ENCODE measurements at regions not wholly inside any gene's neighbourhood (a gene's known extent, or its start where the extent isn't known, plus 50 kb on each side); places are given as distances from the start of the nearest gene placed in this dataset.

DNA sequence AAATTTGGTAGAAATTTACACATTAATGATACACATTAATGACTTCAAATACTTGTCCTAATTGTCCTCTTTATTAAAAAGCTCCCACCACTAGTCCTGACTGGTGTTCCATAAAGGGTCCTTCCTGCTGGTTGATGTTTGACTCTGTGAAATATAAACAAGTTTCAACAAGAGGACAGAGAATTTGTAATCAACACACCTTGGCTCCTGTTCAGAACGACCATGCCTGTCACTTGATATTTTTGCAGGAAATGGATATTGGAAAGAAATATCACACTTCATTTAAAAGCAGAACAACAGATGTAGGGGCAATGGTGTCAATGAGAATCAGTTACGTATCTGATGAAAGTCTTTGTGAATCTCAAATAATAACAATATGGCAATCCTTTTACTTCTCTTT is 211.7 kb downstream of the ENC1 start:
- Histone ChIP-seq H3K4me1 (ENCODE audit: control insufficient read depth, extremely low read depth, insufficient read depth, low read length) (peaks cover 16% of the 10 kb centered on the region), H4K20me1 (replicated peaks; ENCODE audit: control insufficient read depth, extremely low read depth, insufficient read depth, low read length) (no peaks in the 10 kb centered on the region), H3K27me3 (ENCODE audit: control insufficient read depth in 2 of 2, insufficient read depth in 2 of 2, low read length in 2 of 2) (no peaks in the 10 kb centered on the region), H3K27ac (ENCODE audit: insufficient read depth, low read depth, low read length) (no peak overlapping the region), H3K9me3 (replicated peaks; ENCODE audit: control insufficient read depth, insufficient read depth, low read length) (no peaks in the 10 kb centered on the region), H3K9ac (replicated peaks; ENCODE audit: extremely low read depth, insufficient read depth, low read length) (no peak overlapping the region), H3K79me2 (ENCODE audit: control insufficient read depth, insufficient read depth, low read length) (no peaks in the 10 kb centered on the region), H3K9me1 (replicated peaks; ENCODE audit: control insufficient read depth, extremely low read depth, insufficient read depth, low read length) (no peaks in the 10 kb centered on the region), H3K4me3 (replicated peaks in 1 of 3; ENCODE audit: insufficient read depth in 1 of 3, low read depth in 1 of 3, low read length in 3 of 3) (no peak overlapping the region), H2AFZ (ENCODE audit: low read depth, low read length) (no peak overlapping the region), H3K4me2 (ENCODE audit: insufficient read depth, low read length) (no peak overlapping the region), H3K36me3 (ENCODE audit: control insufficient read depth in 2 of 2, extremely low read depth in 1 of 2, insufficient read depth in 2 of 2, low read length in 2 of 2) (no peaks in the 10 kb centered on the region)
- TF ChIP-seq FOS (IDR thresholded peaks at IDR 0.05; ENCODE audit: borderline replicate concordance, insufficient read depth, low read length): no peak
- TF ChIP-seq JUN (IDR thresholded peaks at IDR 0.05; ENCODE audit: borderline replicate concordance, insufficient read depth, insufficient read length, low read depth): no peak
- TF ChIP-seq MYC (IDR thresholded peaks at IDR 0.05; ENCODE audit: low read depth, low read length): no peak
- TF ChIP-seq, protein P1, sequence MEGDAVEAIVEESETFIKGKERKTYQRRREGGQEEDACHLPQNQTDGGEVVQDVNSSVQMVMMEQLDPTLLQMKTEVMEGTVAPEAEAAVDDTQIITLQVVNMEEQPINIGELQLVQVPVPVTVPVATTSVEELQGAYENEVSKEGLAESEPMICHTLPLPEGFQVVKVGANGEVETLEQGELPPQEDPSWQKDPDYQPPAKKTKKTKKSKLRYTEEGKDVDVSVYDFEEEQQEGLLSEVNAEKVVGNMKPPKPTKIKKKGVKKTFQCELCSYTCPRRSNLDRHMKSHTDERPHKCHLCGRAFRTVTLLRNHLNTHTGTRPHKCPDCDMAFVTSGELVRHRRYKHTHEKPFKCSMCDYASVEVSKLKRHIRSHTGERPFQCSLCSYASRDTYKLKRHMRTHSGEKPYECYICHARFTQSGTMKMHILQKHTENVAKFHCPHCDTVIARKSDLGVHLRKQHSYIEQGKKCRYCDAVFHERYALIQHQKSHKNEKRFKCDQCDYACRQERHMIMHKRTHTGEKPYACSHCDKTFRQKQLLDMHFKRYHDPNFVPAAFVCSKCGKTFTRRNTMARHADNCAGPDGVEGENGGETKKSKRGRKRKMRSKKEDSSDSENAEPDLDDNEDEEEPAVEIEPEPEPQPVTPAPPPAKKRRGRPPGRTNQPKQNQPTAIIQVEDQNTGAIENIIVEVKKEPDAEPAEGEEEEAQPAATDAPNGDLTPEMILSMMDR (IDR thresholded peaks at IDR 0.05; ENCODE audit: extremely low read depth in 1 of 2, insufficient read depth in 1 of 2, low read depth in 1 of 2, low read length in 2 of 2): no peak
- no peak for TF ChIP-seq GATA2 (IDR thresholded peaks at IDR 0.05; ENCODE audit: insufficient read depth, insufficient read length, low read depth, low read length)
- TF ChIP-seq POLR2A (IDR thresholded peaks at IDR 0.05; ENCODE audit: low read depth, low read length): no peak
- TF ChIP-seq POLR2AphosphoS5 (IDR thresholded peaks at IDR 0.05; ENCODE audit: insufficient read depth, low read depth, low read length): no peak
- no peak for TF ChIP-seq EZH2 (IDR thresholded peaks at IDR 0.05; ENCODE audit: borderline replicate concordance, low read depth, low read length, severe bottlenecking)
- TF ChIP-seq, protein P2, sequence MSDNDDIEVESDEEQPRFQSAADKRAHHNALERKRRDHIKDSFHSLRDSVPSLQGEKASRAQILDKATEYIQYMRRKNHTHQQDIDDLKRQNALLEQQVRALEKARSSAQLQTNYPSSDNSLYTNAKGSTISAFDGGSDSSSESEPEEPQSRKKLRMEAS (IDR thresholded peaks at IDR 0.05; ENCODE audit: insufficient read depth, insufficient read length): no peak
- FAIRE-seq: no peak
- DNase-seq (ENCODE audit: low read depth, low spot score): no peak
- intact Hi-C loops (cut with micrococcal nuclease) (no loop called here), dilution Hi-C loops (cut with MboI; ENCODE audit: extremely low pct_ligation_motif_present, low sequenced_read_pairs) (no loop called here)
- no TSS peak for BruUV-seq (replicated peaks)
- CTCF ChIA-PET: no interaction called here
- POLR2A ChIA-PET: interaction anchor here (0.6 kb wide), 1 partner anchor 266 kb away, joined by 7 read pairs; no protein-coding TSS in a partner anchor

All from endothelial cell of umbilical vein (primary cell).